DMS 273 (cell line): ENCODE measurements at regions not wholly inside any gene's neighbourhood (a gene's known extent, or its start where the extent isn't known, plus 50 kb on each side); places are given as distances from the start of the nearest gene placed in this dataset.
"Not testable (repeated sequence)": the region's sequence is repeated elsewhere in the genome, so short reads cannot be mapped to it uniquely, and the experiment has no call there.

Source experiments
- DNase-seq: peaks from one replicate; lab custom pipeline; 2025; ENCODE audit not compliant: unreplicated experiment; lab: John Stamatoyannopoulos, UW

DNA sequence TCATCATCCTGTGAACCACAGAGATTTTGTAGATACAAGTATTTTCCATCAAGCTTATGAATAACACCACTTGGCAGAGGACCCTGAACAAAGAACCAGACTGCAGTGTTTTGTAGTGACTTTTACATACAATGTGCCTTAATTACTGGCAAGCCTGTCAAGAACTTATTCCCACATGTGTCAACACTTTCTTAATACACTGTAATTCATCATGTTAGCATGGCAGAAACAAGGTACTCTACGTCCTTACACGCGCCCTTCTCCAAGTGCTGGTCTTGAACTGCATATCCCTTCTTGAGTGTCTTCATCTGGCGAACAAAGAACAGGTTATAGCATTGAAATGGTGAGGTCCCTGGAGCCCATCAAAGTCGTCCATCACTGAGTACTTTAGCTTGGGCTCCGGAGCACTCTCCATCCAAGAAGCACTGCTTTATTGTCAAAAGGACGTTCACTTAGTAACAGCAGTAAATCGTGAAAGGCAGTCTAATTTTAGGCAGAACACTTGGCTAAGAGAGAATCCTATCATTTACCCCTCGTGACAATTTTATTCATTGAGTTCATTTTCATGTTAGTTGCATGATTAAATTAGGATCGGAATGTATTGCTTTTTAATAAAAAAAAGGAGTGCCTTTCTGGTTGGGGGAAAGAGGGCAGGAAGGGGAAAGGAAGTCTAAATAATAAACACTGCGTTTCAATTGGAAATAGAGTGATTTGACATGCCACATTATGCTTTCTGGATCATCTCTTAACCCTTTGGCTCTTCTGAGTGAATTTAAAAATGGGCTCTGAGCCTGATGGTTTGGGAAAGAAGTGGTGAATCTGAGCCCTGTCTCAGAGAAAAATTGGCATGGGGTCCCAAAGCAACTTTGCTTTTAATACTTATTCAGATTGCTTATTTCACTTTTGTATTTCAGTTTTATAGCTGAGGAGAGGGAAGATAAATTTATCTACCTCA, 376.1 kb downstream of the DLEU7 start:
- no peak for DNase-seq

DNA sequence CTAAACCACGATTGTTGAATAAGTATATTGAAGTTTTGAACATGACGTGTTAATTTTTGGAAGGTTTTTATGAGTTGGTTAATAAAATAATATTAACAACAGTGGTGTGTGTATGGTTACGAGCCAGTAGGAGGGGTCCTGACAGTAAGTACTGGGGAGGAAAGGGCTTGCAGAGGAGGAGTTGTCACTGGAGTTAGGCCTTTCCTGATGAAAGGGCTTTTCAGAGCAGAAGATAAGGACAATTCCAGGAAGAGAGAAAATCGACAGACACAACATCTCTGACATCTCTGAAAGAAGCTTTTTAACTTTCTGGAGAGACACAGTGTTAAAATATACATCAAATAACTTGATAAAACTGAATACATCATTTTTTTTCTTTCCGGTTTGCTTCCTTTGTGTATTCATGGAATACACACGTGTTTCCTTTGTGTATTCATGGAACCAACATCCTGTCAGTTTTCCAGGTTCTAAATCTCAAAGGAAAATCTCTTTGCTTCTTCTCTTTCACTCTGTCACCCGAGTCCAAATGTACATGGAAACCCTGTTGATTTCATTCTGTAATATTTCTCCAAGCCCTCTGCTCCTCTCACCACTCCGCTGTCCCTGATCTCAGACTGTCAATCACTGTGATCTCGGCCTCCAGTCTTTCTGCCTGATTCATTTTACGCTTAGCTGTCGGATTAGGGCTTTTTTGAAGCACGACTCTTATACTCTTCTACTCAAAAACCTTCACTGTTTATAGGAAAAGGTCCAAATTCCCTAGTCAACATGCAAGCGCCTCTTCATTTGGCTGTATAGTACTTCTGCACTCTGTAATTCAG, 374.4 kb downstream of the DLEU7 start:
- no peak for DNase-seq

DNA sequence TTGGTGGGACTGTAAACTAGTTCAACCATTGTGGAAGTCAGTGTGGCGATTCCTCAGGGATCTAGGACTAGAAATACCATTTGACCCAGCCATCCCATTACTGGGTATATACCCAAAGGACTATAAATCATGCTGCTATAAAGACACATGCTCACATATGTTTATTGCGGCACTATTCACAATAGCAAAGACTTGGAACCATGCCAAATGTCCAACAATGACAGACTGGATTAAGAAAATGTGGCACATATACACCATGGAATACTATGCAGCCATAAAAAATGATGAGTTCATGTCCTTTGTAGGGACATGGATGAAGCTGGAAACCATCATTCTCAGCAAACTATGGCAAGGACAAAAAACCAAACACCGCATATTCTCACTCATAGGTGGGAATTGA, 370.4 kb downstream of the DLEU7 start:
- not testable (repeated sequence) for DNase-seq

DNA sequence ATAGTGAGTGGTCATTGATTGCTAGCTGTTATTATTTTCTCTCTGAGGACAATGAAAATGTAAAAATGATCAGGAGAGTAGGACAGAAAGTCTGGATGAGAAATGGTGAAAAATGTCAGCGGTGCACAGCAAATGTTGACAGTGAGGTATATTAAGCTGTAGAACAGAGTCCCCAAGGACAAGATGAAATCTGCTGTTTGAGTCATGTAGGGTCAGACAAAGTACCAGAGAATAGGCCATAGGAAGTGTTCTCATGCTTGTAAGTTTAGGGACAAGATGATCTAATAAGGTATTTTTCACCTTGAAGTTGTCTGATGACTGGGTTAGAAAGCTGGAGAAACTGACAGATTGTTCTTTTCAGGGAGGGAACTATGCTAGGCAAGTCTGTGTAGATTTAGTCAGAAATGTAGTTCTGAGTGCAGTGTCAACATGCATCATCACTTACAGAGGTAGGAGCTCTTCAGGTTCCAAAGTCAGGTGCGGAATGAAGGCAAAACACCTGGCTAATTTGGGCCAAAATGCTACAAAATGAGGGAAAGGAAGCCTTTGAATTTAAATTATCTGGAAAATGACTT, 369.3 kb downstream of the DLEU7 start:
- no peak for DNase-seq

DNA sequence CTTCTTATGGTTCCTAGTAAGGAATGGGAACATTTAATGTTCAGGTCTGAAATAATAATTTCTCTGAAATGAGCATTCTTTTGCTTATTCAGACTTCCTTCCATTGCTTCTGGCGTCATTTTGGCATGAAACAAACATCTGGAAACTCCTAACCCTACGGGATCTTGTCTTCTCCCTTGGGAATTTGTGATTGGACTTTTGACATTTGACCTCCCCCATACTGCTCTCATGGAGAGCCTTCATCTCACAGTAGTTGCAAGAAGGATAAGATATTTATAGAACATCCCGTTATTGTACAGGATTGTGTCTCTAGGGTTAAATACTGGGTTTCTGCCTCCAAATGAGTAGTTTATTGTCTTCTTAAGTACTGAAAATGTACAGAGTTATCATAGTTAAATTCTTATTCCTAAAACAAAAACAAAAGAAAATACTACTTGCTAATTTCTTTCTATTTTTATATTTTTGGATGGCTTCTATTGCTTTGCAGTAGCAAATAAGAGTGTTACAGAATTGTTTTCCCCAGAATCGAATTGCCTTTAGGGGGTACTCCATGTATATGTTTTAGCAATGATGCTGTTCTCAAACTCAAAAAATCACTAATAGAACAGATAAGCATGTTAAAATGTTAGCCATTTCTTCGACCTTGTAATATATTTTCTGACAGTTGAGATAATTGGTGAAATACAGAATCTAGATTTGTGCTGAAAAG, 366.8 kb downstream of the DLEU7 start:
- no peak for DNase-seq

DNA sequence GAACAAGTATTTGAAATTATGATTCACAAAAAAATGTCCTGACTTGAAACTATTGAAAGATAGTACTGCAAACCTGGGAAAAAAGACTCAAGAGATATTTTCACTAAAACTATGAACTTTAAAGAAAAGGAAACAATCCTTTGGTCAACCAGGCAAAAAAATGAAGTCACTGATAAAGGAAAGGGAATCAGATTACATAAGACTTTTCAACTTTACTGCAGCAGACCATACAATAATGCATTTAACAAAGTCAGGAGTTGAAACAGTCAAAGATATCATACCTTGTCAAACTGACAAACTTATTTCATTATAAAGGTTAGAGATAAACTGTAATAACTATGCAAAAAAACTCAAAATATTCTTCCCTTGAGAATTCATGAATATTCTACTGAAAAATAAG, 361.6 kb downstream of the DLEU7 start:
- no peak for DNase-seq

DNA sequence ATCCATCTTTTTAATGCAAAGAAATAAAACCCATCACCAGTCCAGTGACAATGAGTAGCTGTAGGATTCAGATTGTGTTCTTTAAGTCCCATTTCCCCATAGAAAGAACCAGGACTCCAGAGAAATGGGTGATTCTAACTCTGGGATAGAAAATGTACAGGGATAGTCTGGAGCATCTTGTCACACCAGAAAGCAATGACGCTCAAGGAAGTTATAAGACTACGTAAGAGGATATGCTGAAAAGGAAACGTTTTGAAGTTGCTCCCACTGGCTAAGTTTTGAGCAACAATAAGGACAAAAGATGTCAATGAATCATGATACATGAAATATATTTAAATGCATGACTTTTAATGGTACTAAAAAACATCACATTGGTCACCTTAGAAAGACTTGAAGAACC, 360.1 kb downstream of the DLEU7 start:
- no peak for DNase-seq

- no peak for DNase-seq
Observed at GRCh38 chr13:50484472-50485113, 358.9 kb downstream of the DLEU7 start.

DNA sequence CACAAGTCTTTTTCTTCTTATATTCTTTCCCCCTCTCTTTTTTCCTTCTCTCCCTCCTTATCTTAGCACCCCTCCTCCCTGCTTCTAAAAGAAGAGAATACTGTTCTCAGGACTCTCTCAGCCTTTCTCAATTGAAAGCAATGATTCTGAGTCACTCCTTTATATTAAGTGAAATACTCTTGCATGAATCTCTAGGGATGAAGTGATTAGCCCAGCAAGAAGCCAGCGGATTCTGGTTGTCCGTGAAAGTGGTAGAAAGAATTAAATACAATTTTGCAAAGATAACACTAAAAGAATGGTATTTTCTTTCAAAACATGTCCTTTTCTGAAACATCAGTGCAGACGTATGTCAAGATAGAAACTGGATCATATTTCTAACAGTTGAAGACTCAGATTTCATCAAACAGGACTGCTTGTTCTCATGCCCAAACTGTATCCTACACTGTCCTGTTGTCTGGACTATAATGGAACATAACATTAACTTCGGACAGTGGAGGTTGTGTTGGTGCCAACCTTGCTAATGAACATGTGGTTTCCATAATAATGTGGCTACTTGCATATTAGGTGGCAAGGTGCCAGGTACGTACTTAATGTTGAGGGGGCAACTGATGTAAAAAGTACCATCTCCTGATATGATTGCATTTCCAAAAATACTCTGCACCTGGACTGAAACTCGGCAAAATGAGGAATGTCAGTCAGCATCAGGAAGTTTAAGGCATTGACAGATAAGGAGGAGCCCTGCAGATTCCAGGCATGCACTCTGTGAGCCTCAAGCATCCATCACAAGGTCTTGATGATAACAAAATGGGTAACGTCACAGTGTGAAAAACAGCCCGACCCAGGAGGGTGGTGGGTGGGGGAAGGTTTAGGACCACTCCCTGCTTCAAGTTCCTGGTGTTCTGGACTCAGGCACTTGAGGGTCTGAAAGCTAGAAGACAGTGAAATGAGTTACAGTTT, 357.2 kb downstream of the DLEU7 start:
- DNase-seq, result peak; percentile 5

- no peak for DNase-seq
Observed at GRCh38 chr13:50493683-50494082, 349.8 kb downstream of the DLEU7 start.

- no peak for DNase-seq
Observed at GRCh38 chr13:50494138-50494537, 349.4 kb downstream of the DLEU7 start.

DNA sequence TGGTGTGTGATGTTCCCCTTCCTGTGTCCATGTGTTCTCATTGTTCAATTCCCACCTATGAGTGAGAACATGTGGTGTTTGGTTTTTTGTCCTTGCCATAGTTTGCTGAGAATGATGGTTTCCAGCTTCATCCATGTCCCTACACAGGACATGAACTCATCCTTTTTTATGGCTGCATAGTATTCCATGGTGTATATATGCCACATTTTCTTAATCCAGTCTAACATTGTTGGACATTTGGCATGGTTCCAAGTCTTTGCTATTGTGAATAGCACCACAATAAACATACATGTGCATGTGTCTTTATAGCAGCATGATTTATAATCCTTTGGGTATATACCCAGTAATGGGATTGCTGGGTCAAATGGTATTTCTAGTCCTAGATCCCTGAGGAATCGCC, 340.3 kb downstream of the DLEU7 start:
- not testable (repeated sequence) for DNase-seq

- no peak for DNase-seq
Observed at GRCh38 chr13:50509167-50509566, 334.3 kb downstream of the DLEU7 start.

DNA sequence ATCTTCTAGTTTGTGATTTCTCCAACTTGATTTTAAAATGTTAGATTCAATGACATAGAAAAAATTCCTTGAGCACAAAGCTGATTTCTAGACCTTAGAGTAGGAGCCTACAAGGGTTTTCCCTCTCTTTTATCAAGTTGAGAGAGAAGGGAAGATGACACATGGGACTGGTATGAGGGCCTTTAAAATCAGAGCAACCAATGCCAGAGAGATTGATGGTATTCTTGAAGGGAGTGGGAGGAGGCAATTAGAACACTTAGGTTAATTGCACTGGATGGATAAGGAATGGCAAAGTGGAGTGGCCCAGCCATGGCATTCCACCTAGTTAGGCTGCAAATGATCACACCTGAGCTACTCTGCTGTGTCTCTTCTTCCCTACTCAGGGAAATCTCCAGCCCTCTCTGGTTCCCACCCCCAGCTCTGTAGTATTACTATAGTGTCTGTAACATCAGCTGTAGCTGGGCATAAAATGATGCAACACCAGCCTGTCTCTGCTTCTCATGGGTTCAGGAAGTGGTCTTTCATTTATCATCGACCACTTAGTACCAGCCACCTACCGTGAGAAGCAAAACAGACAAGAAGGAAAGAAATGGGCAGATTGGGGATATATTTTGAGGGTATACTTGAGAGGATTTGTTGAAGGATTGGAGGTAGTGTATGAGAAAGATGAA, 333.6 kb downstream of the DLEU7 start:
- DNase-seq, result no peak

GRCh38 chr13:50510885-50511545, 332.5 kb downstream of the DLEU7 start:
- not testable (repeated sequence) for DNase-seq

DNA sequence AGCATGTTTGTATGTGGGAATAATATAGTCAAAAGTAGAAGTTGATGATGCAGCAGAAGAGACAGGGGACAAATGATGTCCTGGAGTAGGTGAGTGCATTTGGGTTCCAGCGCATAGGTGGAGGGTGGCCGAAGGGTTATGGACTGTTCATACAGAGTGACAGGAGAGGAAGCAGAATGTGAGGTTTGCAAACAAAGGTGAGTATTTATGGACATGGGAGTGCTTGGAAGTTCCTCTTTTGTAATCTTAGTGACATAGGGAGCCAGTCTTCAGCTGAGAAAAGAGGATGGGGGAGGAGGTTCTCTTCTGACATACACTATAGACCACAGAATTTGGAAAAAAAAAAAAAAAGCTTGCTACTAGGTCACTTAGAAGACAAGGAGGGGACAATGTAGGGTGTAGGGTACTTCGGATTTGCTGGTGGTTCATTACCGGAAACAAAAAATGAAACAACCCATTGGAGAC, 331.6 kb downstream of the DLEU7 start:
- no peak for DNase-seq

GRCh38 chr13:50512474-50513299, 330.8 kb downstream of the DLEU7 start:
- DNase-seq, result peak; percentile 65
